ENCODE measurements at regions not wholly inside any gene's neighbourhood (a gene's known extent, or its start where the extent isn't known, plus 50 kb on each side); places are given as distances from the start of the nearest gene placed in this dataset.

- TF ChIP-seq SP1 (IDR thresholded peaks at IDR 0.05; ENCODE audit: low read depth) (no peak), ZFX (IDR thresholded peaks at IDR 0.05) (no peak), YY1 (IDR thresholded peaks at IDR 0.05; ENCODE audit: extremely low read depth, insufficient replicate concordance, low read depth, low read length) (no peak), MAX (IDR thresholded peaks at IDR 0.05) (no peak), EZH2phosphoT487 (IDR thresholded peaks at IDR 0.05; ENCODE audit: borderline replicate concordance) (no peak), ZNF274 (IDR thresholded peaks at IDR 0.05; ENCODE audit: low read depth, low read length) (no peak), RAD21 (IDR thresholded peaks at IDR 0.05; ENCODE audit: low read depth) (no peak)
These were observed 200.0 kb upstream of the CASK start (continued) for GRCh38 chrX:42123369-42123768.

- Histone ChIP-seq H3K9me3 (ENCODE audit: control insufficient read depth in 1 of 2, insufficient read depth in 1 of 2, low read depth in 1 of 2, low read length in 2 of 2) (no peaks in the 10 kb centered on the region), H2AFZ (ENCODE audit: low read depth, low read length, poor library complexity, severe bottlenecking) (no peak overlapping the region), H3K4me2 (ENCODE audit: low read length) (no peak overlapping the region), H3K4me1 (ENCODE audit: control insufficient read depth in 1 of 2, insufficient read depth in 2 of 2, low read length in 2 of 2) (peaks cover 0 to 6% of the 10 kb centered on the region in 2 experiments; a peak in 1 of 4 replicates), H3K79me2 (ENCODE audit: insufficient read depth, low read length) (no peaks in the 10 kb centered on the region), H3K27me3 (ENCODE audit: insufficient read depth, low read length) (no peaks in the 10 kb centered on the region), H3K9ac (ENCODE audit: low read length) (no peak overlapping the region), H3K4me3 (replicated peaks in 1 of 2; ENCODE audit: low read depth in 1 of 2, low read length in 2 of 2) (no peak overlapping the region), H4K20me1 (ENCODE audit: insufficient read depth) (no peaks in the 10 kb centered on the region), H3K9me2 (ENCODE audit: insufficient read depth) (no peaks in the 10 kb centered on the region), H3K36me3 (ENCODE audit: control insufficient read depth in 1 of 2, insufficient read depth in 2 of 2, low read length in 2 of 2) (no peaks in the 10 kb centered on the region), H3K27ac (ENCODE audit: low read depth, low read length) (no peak overlapping the region)
- intact Hi-C loops (cut with micrococcal nuclease), result no loop called here
- no peak for TF ChIP-seq EZH2phosphoT487 (IDR thresholded peaks at IDR 0.05; ENCODE audit: borderline replicate concordance)
- TF ChIP-seq CEBPB (IDR thresholded peaks at IDR 0.05; ENCODE audit: low read depth), result peak; percentile 38; the same call in 1 of the 2 replicates
- TF ChIP-seq FOSL1 (IDR thresholded peaks at IDR 0.05; ENCODE audit: low read depth), result peak; percentile 23; the same call in 1 of the 2 replicates
- ChIA-PET CTCF (no interaction called here), POLR2A (no interaction called here), RAD21 (ENCODE audit: low non-redundant PET in 1 of 2, low total read pairs in 2 of 2, uncharacterized antibody in 2 of 2, unreplicated experiment in 2 of 2) (no interaction called here)
- BruUV-seq (replicated peaks), result no TSS peak
- DNase-seq (ENCODE audit: low read depth, low spot score) (peak; percentile 42), ATAC-seq (peak; percentile 47; the same call in 1 of the 2 replicates)
These were observed 195.7 kb upstream of the CASK start for GRCh38 chrX:42119076-42119475.

GRCh38 chrX:42117318-42117717, 194.0 kb upstream of the CASK start:
- H2AFZ ChIP-seq (ENCODE audit: low read depth, low read length, poor library complexity, severe bottlenecking), result no peak overlapping the region
- BruUV-seq (replicated peaks), result no TSS peak

More at GRCh38 chrX:42117318-42117717, 194.0 kb upstream of the CASK start:
- ATAC-seq (no peak), DNase-seq (ENCODE audit: low read depth, low spot score) (no peak)
- Histone ChIP-seq H3K9ac (ENCODE audit: low read length) (no peak overlapping the region), H3K79me2 (ENCODE audit: insufficient read depth, low read length) (no peaks in the 10 kb centered on the region), H3K27me3 (ENCODE audit: insufficient read depth, low read length) (no peaks in the 10 kb centered on the region), H3K4me2 (ENCODE audit: low read length) (no peak overlapping the region), H3K4me1 (ENCODE audit: control insufficient read depth in 1 of 2, insufficient read depth in 2 of 2, low read length in 2 of 2) (peaks cover 0 to 6% of the 10 kb centered on the region in 2 experiments; a peak in 1 of 4 replicates), H3K27ac (ENCODE audit: low read depth, low read length) (no peak overlapping the region), H4K20me1 (ENCODE audit: insufficient read depth) (no peaks in the 10 kb centered on the region), H3K36me3 (ENCODE audit: control insufficient read depth in 1 of 2, insufficient read depth in 2 of 2, low read length in 2 of 2) (no peaks in the 10 kb centered on the region), H3K9me2 (ENCODE audit: insufficient read depth) (no peaks in the 10 kb centered on the region), H3K4me3 (replicated peaks in 1 of 2; ENCODE audit: low read depth in 1 of 2, low read length in 2 of 2) (no peak overlapping the region), H3K9me3 (ENCODE audit: control insufficient read depth in 1 of 2, insufficient read depth in 1 of 2, low read depth in 1 of 2, low read length in 2 of 2) (no peaks in the 10 kb centered on the region)
- TF ChIP-seq FOSL1 (IDR thresholded peaks at IDR 0.05; ENCODE audit: low read depth) (no peak), SRF (IDR thresholded peaks at IDR 0.05; ENCODE audit: low read depth) (no peak), MAX (IDR thresholded peaks at IDR 0.05) (no peak), REST (IDR thresholded peaks at IDR 0.05; ENCODE audit: low read depth) (no peak), EGR1 (IDR thresholded peaks at IDR 0.05; ENCODE audit: low read depth) (no peak), EZH2 (IDR thresholded peaks at IDR 0.05) (no peak), CBX3 (IDR thresholded peaks at IDR 0.05; ENCODE audit: low read depth) (no peak), POLR2AphosphoS5 (IDR thresholded peaks at IDR 0.05; ENCODE audit: low read depth, low read length) (no peak), ELF1 (IDR thresholded peaks at IDR 0.05; ENCODE audit: borderline replicate concordance, low read depth) (no peak), POLR2A (IDR thresholded peaks at IDR 0.05; ENCODE audit: borderline replicate concordance, extremely low read depth, insufficient read depth, insufficient read length) (no peak), YY1 (IDR thresholded peaks at IDR 0.05; ENCODE audit: extremely low read depth, insufficient replicate concordance, low read depth, low read length) (no peak), ATF3 (IDR thresholded peaks at IDR 0.05) (no peak)
- ChIA-PET RAD21 (ENCODE audit: low non-redundant PET in 1 of 2, low total read pairs in 2 of 2, uncharacterized antibody in 2 of 2, unreplicated experiment in 2 of 2) (no interaction called here), POLR2A (no interaction called here), CTCF (no interaction called here)
- intact Hi-C loops (cut with micrococcal nuclease), result no loop called here

Measured in HCT116 (cell line).